ENCODE measurements at regions not wholly inside any gene's neighbourhood (a gene's known extent, or its start where the extent isn't known, plus 50 kb on each side); places are given as distances from the start of the nearest gene placed in this dataset.

- Histone ChIP-seq H3K36me3 (replicated peaks in 1 of 2; ENCODE audit: control insufficient read depth in 1 of 2, insufficient read depth in 2 of 2, low read length in 2 of 2) (no peaks in the 10 kb centered on the region), H3K9me3 (ENCODE audit: low read length) (no peaks in the 10 kb centered on the region), H3K9ac (ENCODE audit: insufficient read depth, low read depth, low read length) (no peak overlapping the region), H3K27me3 (ENCODE audit: control insufficient read depth in 1 of 2, insufficient read depth in 2 of 2, low read length in 2 of 2) (no peaks in the 10 kb centered on the region), H4K20me1 (ENCODE audit: insufficient read depth, low read length) (no peaks in the 10 kb centered on the region), H3K79me2 (ENCODE audit: insufficient read depth, low read length) (no peaks in the 10 kb centered on the region), H3K4me2 (ENCODE audit: low read depth, low read length) (no peak overlapping the region), H3K4me3 (replicated peaks in 1 of 3; ENCODE audit: insufficient read depth in 1 of 3, low read depth in 2 of 3, low read length in 3 of 3) (no peak overlapping the region), H3K27ac (ENCODE audit: extremely low read length, insufficient read depth, low read length) (no peak overlapping the region), H2AFZ (ENCODE audit: low read length) (no peak overlapping the region), H3K4me1 (ENCODE audit: insufficient read depth, low read length) (no peaks in the 10 kb centered on the region)
- 25% methylated on average over 4 of the region's 4 CpGs for WGBS (ENCODE audit: low lambda C conversion rate)
- POLR2A ChIA-PET, result no interaction called here
- no peak for FAIRE-seq
- TF ChIP-seq, protein P1, sequence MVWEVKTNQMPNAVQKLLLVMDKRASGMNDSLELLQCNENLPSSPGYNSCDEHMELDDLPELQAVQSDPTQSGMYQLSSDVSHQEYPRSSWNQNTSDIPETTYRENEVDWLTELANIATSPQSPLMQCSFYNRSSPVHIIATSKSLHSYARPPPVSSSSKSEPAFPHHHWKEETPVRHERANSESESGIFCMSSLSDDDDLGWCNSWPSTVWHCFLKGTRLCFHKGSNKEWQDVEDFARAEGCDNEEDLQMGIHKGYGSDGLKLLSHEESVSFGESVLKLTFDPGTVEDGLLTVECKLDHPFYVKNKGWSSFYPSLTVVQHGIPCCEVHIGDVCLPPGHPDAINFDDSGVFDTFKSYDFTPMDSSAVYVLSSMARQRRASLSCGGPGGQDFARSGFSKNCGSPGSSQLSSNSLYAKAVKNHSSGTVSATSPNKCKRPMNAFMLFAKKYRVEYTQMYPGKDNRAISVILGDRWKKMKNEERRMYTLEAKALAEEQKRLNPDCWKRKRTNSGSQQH (CRISPR knock-in tag; IDR thresholded peaks at IDR 0.05; ENCODE audit: low read depth), result no peak
- TF ChIP-seq, protein P2, sequence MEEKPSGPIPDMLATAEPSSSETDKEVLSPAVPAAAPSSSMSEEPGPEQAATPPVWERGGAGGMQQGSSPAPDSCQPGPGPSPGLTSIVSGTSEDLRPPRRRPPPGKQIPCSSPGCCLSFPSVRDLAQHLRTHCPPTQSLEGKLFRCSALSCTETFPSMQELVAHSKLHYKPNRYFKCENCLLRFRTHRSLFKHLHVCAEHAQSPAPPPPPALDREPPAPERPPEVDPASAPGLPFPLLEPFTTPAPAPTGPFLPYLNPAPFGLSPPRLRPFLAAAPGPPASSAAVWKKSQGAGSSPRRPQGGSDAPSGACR (CRISPR knock-in tag; IDR thresholded peaks at IDR 0.05), result no peak
- TF ChIP-seq ZNF776 (CRISPR knock-in tag; IDR thresholded peaks at IDR 0.05), result no peak
- TF ChIP-seq ZFP36L1 (CRISPR knock-in tag; IDR thresholded peaks at IDR 0.05), result no peak
- intact Hi-C loops (cut with micrococcal nuclease; ENCODE audit: unreplicated experiment), result no loop called here
- no peak for ATAC-seq
- CTCF ChIA-PET (ENCODE audit: low intra/inter-chr PET ratio, low total read pairs), result no interaction called here
- no TSS peak for BruUV-seq (replicated peaks)
- in situ Hi-C loops (cut with HindIII; ENCODE audit: extremely low pct_ligation_motif_present, low pct_unique_long_range_greater_than_20kb), result no loop called here
- DNase-seq (ENCODE audit: low spot score), result no peak
These were observed 198.3 kb upstream of the FAM78B start for GRCh38 chr1:166365081-166365480.

DNA sequence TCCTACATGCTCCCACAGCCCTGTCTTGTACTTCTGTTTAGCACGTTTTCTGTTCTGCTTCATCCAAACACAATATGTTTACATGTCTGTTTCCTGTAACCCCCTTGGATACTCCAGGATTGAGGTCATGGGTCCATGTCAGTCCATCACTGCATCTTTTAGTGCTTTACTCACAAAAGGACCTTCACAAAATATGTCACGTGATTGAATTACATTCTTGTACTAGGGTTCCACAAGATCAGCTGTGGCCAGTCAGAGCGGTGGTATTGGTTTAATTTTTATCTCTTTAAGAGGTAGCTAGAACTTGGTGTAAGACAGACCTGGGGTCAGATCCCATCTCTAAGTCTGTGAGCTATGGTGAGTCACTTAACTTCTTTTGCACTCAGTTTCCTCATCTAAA, 201.2 kb upstream of the FAM78B start:
- no peak for DNase-seq (ENCODE audit: low spot score)
- H2AFZ ChIP-seq (ENCODE audit: low read length), result no peak overlapping the region
- H3K9me3 ChIP-seq (ENCODE audit: low read length), result no peaks in the 10 kb centered on the region
- H3K27me3 ChIP-seq (ENCODE audit: control insufficient read depth in 1 of 2, insufficient read depth in 2 of 2, low read length in 2 of 2), result no peaks in the 10 kb centered on the region
- H3K4me1 ChIP-seq (ENCODE audit: insufficient read depth, low read length), result no peaks in the 10 kb centered on the region
- no peak overlapping the region for H3K4me3 ChIP-seq (replicated peaks in 1 of 3; ENCODE audit: insufficient read depth in 1 of 3, low read depth in 2 of 3, low read length in 3 of 3)
- no peaks in the 10 kb centered on the region for H3K79me2 ChIP-seq (ENCODE audit: insufficient read depth, low read length)
- ChIA-PET CTCF (ENCODE audit: low intra/inter-chr PET ratio, low total read pairs) (no interaction called here), POLR2A (no interaction called here)
- FAIRE-seq, result no peak
- H3K27ac ChIP-seq (ENCODE audit: extremely low read length, insufficient read depth, low read length), result no peak overlapping the region
- in situ Hi-C loops (cut with HindIII; ENCODE audit: extremely low pct_ligation_motif_present, low pct_unique_long_range_greater_than_20kb), result no loop called here
- ATAC-seq, result no peak
- no peak overlapping the region for H3K4me2 ChIP-seq (ENCODE audit: low read depth, low read length)
- intact Hi-C loops (cut with micrococcal nuclease; ENCODE audit: unreplicated experiment), result no loop called here
- no peaks in the 10 kb centered on the region for H4K20me1 ChIP-seq (ENCODE audit: insufficient read depth, low read length)
- no peaks in the 10 kb centered on the region for H3K36me3 ChIP-seq (replicated peaks in 1 of 2; ENCODE audit: control insufficient read depth in 1 of 2, insufficient read depth in 2 of 2, low read length in 2 of 2)
- no peak overlapping the region for H3K9ac ChIP-seq (ENCODE audit: insufficient read depth, low read depth, low read length)
- BruUV-seq (replicated peaks), result no TSS peak
- 0% methylated on average over 3 of the region's 3 CpGs for WGBS (ENCODE audit: low lambda C conversion rate)
- TF ChIP-seq ETV5 (CRISPR knock-in tag; IDR thresholded peaks at IDR 0.05; ENCODE audit: borderline replicate concordance) (no peak), ZNF703 (CRISPR knock-in tag; IDR thresholded peaks at IDR 0.05; ENCODE audit: borderline replicate concordance) (no peak), CBFB (CRISPR knock-in tag; IDR thresholded peaks at IDR 0.05) (no peak), CBX2 (IDR thresholded peaks at IDR 0.05; ENCODE audit: low read depth, low read length) (no peak), CBX2 (CRISPR knock-in tag; IDR thresholded peaks at IDR 0.05; ENCODE audit: low read depth) (no peak), NCOA5 (CRISPR knock-in tag; IDR thresholded peaks at IDR 0.05) (no peak), HNRNPK (IDR thresholded peaks at IDR 0.05; ENCODE audit: low read depth, low read length, poor library complexity, severe bottlenecking) (no peak), USF2 (IDR thresholded peaks at IDR 0.05; ENCODE audit: low read depth, low read length) (peak; percentile 37; the same call in 1 of the 2 replicates), USF2 (CRISPR knock-in tag; IDR thresholded peaks at IDR 0.05; ENCODE audit: borderline replicate concordance) (no peak), SMYD3 (CRISPR knock-in tag; IDR thresholded peaks at IDR 0.05) (no peak), ZNF790 (CRISPR knock-in tag; IDR thresholded peaks at IDR 0.05; ENCODE audit: borderline replicate concordance) (no peak), MED1 (CRISPR knock-in tag; IDR thresholded peaks at IDR 0.05) (no peak), ZNF337 (CRISPR knock-in tag; IDR thresholded peaks at IDR 0.05; ENCODE audit: borderline replicate concordance, low read depth) (no peak)

Measured in HepG2 (cell line).